GM12874 (cell line): ENCODE measurements at regions not wholly inside any gene's neighbourhood (a gene's known extent, or its start where the extent isn't known, plus 50 kb on each side); places are given as distances from the start of the nearest gene placed in this dataset.

ENCODE experiments used
- CTCF ChIP-seq: IDR thresholded peaks from 2 replicates; pipeline ENCODE4 v1.5.1; 2011; ENCODE audit warnings: low read depth, mild to moderate bottlenecking, control low read depth, low read length, moderate library complexity; ENCODE audit not compliant: insufficient read depth

GRCh38 chr13:64127856-64128255 lies 2712.2 kb upstream of the PCDH20 start:
- no peak for TF ChIP-seq CTCF

- no peak for TF ChIP-seq CTCF
These were observed 2711.5 kb upstream of the PCDH20 start for GRCh38 chr13:64127192-64127591.

- no peak for TF ChIP-seq CTCF
These were observed 2684.3 kb upstream of the PCDH20 start for GRCh38 chr13:64099994-64100393.

GRCh38 chr13:64090311-64090710 lies 2674.7 kb upstream of the PCDH20 start:
- TF ChIP-seq CTCF = no peak

GRCh38 chr13:64088491-64088890 lies 2672.8 kb upstream of the PCDH20 start:
- no peak for TF ChIP-seq CTCF

GRCh38 chr13:64087624-64088023 lies 2672.0 kb upstream of the PCDH20 start:
- TF ChIP-seq CTCF = no peak

- no peak for TF ChIP-seq CTCF
These were observed 2668.2 kb upstream of the PCDH20 start for GRCh38 chr13:64083811-64084210.

GRCh38 chr13:64083396-64083795 lies 2667.7 kb upstream of the PCDH20 start:
- no peak for TF ChIP-seq CTCF
